ENCODE measurements at regions not wholly inside any gene's neighbourhood (a gene's known extent, or its start where the extent isn't known, plus 50 kb on each side); places are given as distances from the start of the nearest gene placed in this dataset.

GRCh38 chr21:35395728-35396127 lies 346.6 kb upstream of the RUNX1 start:
- TF ChIP-seq EZH2 (IDR thresholded peaks at IDR 0.05; ENCODE audit: insufficient read depth, poor library complexity, severe bottlenecking) = no peak
- TF ChIP-seq EZH2phosphoT487 (IDR thresholded peaks at IDR 0.05; ENCODE audit: insufficient read depth, low read depth) = no peak
